Gastroesophageal sphincter (tissue), 3 donors: ENCODE measurements at regions not wholly inside any gene's neighbourhood (a gene's known extent, or its start where the extent isn't known, plus 50 kb on each side); places are given as distances from the start of the nearest gene placed in this dataset.

Source experiments
- CTCF ChIP-seq, 4 experiments: fragments of 200-600 bp in 2 of 4; fragments of 450-650 bp in 2 of 4; sonication (generic) in 1 of 4; IDR thresholded peaks; one replicate each; pipeline ENCODE4 v1.5.1; 2017 to 2019; ENCODE audit warnings: antibody characterized with exemption in 4 of 4, mild to moderate bottlenecking in 2 of 4, moderate library complexity in 2 of 4
- POLR2A ChIP-seq, 2 donors: fragments of 450-650 bp; IDR thresholded peaks; one replicate each; pipeline ENCODE4 v1.6.1; 2017; ENCODE audit warnings: antibody characterized with exemption in 2 of 2, mild to moderate bottlenecking in 2 of 2, moderate library complexity in 1 of 2

DNA sequence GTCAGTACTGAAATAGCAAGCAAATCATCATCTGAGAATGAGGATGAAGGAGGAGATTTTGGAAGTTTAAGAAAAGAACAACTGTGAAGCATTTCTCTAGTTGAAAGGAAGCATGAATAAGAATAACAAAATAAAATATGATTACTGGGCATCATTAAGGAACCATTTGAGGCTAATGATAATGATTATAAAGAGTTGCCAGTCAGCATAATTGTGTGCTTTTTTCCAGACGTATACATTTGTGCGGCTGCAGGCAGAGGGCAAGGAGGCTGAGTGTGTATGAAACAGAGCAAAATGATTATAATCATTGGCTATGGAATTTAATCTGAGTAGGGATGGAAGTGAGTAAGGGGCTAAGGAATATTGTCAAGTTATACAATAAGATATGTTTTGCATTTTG, 218.7 kb upstream of the FUT9 start:
- TF ChIP-seq CTCF (IDR thresholded peaks at IDR 0.05), result no peak
- no peak for TF ChIP-seq POLR2A (IDR thresholded peaks at IDR 0.05)
